ENCODE measurements at regions not wholly inside any gene's neighbourhood (a gene's known extent, or its start where the extent isn't known, plus 50 kb on each side); places are given as distances from the start of the nearest gene placed in this dataset.

GRCh38 chr12:107415071-107415470 is 270.5 kb upstream of the PWP1 start:
- TF ChIP-seq CTCF (IDR thresholded peaks at IDR 0.05 in 4 of 5, conservative IDR thresholded peaks at IDR 0.05 in 1 of 5) (no peak), POLR2A (IDR thresholded peaks at IDR 0.05) (no peak)

Measured in gastrocnemius medialis (tissue), 4 donors.